COR-L47 (cell line): ENCODE measurements at regions not wholly inside any gene's neighbourhood (a gene's known extent, or its start where the extent isn't known, plus 50 kb on each side); places are given as distances from the start of the nearest gene placed in this dataset.

Source experiments
- DNase-seq: peaks from one replicate; lab custom pipeline; 2025; lab: John Stamatoyannopoulos, UW

DNA sequence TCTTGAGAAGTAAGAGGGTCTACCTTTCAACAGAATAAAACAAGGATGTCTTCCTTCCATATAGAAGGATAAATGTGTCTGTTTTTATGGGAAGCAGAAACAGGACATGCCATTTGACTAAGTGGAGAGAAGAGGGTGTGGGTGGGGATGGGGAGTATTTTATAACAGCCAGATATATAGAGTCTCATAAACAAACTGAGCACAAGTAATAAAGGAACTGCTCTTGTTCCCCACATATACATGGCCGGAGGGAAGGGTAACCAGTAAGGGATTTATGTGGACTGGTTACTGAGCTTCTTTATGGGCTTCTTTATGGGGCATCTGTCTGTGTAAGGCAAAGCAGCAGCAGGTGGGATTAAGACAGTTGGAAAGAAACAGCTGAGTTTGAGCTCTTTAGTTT lies 558.1 kb downstream of the REEP3 start:
- DNase-seq, result no peak

DNA sequence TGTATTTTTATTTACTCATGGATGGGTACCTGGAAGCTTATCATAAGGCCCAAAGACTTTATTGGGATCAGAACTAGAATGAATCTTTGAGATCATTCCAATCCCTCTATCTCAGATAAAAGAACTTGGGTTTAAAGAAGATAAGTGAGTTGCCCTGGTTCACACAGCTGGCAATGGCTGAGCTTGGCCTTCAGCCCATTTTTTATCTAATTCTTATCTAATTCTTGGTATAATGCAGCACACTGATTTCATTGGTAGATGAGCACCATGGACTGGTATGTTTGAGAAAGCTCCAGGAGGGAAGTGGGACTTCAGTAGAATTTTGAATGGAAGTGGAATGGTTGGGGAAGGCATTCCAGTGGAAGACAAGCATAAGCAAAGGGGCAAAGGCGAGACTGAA lies 558.9 kb downstream of the REEP3 start:
- DNase-seq, result no peak

DNA sequence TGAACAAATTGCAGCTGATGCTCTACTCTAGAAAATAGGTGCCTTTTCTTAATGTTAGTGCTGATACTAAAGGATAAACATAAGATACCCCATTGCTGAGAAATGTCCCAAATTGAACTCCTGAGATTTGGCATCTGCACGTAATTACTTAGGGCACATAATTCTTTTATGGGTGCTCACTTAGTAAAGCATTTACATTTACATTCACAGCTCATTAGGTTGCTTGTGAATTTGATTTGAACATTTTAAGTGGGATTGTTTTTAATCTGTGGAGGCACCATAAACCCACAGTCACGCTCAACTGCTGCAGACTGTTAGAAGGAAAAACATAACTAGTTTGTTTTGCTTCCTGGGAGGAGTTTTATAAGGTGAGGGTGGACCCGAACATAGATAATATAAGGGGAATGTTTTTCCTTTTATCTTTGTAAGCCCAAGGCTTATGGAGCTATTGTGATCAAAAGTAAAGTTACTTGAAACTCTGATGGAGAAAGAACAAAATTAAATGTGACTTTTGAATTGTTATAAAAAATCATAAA lies 560.8 kb downstream of the REEP3 start:
- DNase-seq, result no peak

DNA sequence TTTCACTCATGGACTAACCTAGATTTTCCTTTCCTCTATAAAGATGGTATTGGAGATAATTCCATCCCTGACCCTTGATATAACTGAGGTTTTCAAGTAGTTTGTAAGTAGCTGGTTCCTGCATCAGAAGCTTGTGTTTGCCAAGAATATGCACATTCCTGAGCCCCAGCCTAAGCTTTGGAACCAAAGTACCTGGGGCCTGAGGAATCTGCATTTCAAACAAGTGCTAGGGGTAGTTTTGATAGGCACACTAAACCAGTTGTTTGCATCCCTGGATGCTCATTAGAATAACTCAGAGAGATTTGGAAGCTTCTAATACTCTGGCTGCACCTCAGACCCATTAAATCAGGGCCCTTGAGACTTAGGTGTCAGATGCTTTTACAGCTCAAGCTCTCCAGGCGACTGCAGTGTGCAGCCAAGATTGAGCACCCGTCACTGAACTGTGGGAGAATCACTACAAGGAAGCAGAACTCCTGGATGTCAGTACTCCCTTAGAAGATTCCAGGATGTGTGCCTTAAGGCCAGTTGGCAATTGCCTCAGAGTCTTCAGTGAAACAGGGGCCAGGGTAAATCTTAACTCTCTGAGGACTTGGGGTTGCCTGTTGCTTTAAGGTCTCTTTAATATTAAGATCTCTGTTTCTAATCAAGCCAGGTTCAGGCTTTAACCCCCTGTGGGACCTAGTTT lies 565.0 kb downstream of the REEP3 start:
- no peak for DNase-seq

DNA sequence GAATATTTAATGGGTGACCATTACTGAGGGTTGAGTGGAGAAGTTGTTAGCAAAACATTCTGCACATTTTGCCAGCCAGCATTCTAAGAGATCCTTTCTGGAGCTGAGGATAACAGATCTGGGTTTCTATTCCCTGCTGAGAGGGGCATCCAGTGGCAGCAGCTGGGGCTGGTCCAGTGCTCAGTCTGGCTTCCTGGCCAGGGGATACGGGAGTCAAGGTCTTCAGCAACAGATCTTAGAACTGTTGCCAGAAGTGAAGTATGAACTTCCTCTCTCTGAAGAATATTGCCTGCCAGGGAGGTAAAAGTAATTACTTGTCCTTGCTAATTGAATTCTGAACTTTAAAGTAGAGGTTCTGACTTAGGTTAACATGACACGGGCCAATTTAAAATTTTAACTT lies 568.4 kb downstream of the REEP3 start:
- DNase-seq, result no peak

DNA sequence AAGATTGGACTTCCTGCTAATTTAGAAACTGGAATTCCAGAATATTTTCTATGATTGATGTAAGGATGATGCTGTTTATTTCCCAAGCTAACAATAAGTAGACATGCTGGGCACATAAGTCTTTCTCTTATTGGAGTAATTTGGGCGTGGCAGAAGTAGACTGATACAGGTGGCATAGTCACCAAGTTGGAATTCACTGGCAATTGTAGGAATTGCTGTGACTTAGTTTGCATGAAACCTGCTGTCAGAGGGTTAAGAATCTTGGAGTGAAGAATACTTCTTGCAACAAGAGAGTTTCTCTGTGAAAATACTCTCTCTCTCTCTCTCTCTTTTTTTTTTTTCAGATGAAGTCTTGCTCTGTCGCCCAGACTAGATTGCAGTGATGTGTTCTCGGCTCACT lies 569.7 kb downstream of the REEP3 start:
- no peak for DNase-seq

DNA sequence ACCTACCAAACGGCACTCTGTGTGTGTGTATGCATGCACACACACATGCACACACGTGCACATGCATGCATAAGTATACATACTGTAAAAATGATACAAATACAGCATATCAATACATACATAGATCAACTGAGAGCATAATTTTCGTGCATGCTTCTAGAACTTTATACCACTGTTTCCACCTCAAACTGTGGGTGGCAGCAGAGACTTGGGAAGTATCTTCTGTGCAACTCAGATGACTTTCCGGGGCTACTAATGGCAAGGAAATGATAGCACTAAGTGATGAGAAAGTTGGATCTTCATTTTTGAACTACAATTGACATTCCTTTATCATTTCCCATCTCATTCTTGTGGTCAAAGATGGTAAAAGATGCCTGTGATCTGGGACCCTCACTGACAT lies 570.7 kb downstream of the REEP3 start:
- no peak for DNase-seq

DNA sequence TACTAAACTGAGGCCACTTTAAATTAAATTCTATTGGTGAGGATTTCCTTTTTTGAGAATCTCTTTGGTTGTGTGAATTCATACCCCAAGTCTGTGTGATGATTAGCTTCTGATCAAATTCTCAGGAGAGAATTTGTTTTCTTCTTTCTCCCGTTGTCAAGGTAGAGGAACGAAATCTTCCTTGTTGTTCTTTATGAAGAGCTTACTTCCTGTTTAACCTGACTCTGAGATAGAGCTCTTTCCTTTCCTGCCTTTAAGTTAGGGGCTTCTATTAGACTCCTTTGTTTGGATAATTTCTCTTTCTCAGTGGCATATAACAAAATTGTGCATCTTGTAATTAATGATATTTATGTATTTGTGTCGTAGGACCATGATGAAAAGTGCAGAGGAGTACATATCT lies 572.1 kb downstream of the REEP3 start:
- DNase-seq, result no peak

DNA sequence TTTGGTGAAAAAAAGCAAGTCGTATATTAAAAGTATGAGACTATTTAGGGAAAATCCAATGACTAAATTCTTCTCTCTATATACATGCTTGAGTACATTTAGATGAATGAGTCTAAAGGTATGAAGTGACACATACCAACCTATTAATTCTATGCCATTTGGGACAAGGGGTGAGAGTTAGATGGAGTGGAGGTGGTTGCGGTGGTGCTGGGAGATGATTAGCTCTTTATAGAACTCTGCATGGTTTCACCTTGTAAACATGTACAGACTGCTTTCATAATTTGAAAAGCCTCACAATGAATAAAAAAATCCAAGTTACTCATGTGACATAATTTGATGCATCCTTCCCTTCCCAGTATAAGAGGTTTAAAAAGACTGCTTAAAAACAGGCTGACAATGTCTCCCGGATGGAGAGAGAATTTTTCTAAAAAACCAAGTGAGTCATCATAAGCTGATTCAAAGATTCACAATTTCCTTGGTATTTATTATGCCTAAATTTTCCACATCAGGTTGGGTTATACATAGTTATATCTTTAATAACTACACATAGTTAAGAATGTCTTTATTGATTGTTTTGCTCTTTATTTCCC lies 572.8 kb downstream of the REEP3 start:
- DNase-seq, result no peak

DNA sequence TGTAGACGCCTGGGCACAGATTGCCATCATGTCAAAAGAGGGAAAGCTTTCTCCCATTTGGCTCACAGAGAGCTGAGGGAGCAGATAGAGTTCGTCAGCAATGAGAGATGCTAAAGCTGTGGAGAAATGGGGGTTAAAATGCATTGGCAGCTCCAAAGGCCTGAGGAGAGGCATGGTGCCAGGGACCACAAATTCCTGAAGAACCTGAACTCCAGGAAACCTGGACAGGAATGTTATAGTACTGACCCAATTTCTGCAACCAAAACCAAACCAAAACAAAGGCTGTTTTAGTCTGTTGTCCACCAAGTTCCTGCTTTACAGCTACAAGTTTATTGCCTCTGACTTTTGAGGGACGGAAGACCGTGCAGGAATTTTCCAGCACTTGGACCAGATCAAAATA lies 575.7 kb downstream of the REEP3 start:
- no peak for DNase-seq

DNA sequence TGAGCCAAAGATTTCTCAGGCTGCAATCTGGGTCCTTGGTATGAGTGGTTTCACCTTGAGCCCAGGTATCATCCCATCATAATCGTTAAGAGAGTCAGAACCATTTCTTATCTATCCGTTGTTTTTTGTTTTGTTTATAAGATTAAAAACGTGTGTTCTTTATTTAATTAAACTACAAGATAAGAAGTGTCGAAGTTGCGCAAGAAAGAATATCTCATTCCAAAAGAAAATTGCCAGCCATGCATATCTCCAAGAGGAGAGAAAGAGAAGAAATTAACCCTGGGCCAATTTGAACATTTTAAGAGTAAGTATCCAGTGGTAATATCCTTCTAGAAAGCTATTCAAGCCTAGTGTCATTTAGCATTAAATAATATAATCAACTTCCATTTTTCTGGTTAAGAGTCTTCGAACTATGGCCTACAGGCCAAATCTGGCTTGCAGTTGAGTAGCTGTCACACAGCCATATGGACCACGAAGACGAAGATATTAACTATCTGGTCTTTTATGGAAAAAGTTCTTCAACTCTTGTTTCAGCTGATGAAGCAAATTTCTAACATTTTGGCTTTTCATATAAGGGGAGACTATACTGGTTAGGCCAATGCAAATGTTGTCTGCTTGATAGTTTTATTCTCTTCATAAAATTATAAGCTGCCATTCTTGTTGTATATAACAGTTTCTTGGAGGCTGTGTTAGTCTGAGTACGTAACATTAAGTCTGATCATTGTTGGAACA lies 576.4 kb downstream of the REEP3 start:
- DNase-seq, result no peak

DNA sequence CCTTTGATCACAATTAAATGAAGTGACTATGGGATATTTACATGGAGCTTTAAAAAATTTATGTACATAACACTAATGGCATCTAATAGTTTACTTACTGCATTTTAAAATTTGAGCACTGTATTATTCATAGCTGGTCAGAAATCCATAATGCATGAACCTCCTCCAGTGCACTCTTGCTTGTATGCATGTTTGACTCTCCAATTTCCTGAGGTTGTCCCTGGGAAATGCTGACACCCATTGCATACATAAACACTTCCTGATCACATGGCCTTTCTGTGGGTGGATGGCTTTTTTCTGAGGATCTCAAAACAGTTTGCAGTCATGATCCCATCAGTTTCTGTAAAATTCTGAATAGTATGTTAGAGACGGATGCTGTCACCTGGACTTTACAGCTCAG lies 577.8 kb downstream of the REEP3 start:
- no peak for DNase-seq

DNA sequence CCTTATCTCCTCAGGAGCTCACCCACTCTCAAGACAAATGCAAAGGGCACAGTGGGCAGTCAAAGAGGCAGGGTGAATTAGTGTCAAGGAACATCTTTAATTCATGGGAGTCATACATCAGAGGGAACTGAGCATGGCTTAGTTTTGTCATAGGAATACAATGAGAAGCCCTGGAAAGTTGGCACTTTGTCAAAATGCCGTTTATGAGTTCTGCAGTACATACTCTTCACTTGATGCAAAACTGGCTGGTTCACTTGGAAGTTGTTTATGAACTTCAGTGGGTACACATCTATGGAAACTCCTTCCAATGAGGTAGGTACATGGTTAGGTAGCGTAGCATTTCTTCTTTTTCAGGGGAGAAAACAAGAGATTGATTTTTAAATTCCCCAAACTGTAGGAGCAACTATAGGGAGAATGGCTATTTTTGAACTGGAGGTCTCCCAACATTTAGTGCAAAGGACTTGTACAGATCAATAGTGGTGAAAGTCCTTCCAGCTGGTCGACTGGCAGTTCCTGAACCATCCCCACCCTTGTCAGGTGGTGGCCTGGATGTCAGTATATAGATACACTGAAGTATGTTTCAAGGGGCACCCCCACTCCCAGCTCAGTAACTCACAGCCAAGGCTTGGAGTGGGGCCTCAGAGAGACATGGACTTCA lies 580.5 kb downstream of the REEP3 start:
- DNase-seq, result no peak

DNA sequence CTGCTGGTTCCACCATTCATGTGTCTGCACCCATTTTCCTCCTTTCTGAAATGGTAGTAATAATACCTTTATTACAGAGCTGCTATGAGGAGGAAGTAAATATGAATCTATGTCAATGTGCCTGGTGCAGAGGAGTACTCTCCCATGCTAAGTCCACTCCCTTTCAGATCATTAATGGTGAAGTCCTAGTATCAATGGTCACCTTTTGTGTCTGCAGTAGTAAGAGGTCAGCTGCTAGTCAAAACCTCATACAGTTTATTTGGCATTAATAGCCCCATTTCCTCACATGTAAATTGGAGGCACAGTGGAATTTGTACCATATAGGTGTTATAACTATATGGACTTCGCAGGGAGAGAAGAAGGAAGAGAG lies 581.0 kb downstream of the REEP3 start:
- no peak for DNase-seq

DNA sequence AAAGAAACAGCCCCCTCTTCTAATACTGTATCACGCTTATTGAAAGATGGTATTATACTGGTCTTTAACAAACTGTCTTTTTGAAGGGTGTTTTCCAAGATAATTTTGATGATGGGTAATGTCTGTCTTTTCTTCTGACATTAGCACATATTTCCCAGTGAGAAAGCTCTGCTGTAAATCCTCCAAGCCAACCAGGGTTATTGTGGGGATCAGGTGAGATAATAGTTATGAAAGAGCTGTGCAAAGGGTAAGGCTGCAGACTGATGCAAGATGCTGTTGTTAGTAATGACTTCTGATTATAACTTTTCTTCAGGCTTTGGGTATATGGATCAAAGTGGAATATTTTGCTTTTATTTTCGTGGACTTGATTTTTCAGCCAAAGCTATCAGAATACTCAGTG lies 581.7 kb downstream of the REEP3 start:
- DNase-seq, result no peak

DNA sequence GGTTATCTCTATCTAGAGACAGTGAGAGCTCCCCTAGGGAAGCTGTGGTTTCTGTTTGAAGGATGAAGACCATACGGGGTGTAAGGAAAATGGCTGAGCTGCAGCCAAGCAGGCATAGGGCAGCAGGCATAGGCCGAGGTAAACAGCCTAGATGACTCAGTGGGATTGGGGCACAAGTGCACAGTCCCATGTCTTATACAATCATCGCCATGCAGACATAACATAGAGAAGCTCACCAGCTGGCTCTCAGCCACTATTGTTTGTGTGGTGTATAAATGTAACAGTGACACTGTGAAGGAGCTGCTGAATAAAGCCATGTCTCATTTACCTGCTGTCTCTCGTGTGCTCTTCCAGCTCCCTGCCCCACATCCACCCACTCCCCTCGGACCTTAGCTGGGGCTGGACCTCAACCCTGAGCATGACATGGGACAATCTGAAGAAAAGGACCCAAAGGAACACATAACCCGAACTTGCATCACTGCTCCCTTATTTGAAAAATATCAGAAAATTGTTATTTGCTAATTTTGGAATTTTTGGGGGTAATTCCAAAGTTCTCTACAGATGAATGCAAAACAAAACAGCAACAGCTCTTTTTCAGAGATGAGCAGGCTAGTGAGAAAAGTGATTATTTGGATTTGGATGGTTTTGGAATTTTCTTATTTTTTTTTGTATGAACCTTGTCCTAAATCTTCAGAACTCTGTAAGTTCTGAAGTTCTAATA lies 582.7 kb downstream of the REEP3 start:
- DNase-seq, result no peak

DNA sequence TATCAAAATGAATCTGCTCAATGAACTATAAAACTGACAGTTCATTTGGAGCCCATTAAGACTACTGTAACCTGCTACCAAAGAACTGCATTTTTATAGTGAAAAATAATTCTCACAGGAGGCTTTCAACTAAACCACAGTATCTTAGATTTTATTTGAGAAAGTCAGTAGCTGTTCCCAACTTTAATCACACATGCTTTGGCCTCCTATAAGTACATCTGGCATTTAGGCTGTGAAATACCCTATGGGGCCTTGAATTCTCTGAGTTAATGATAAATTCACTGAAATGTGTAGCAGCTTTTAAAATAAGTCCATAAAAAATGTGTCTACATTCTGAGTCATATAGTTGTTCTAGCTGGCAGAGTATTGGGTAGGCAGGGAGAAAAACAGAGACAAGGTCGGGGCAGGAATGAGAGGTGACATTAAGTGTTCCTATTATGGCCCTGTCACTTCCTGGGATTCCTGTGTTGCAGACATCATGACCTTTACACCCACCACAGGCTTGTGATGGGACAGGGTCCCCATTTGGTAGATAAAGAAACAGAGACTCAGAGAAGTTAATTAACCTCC lies 588.8 kb downstream of the REEP3 start:
- no peak for DNase-seq

DNA sequence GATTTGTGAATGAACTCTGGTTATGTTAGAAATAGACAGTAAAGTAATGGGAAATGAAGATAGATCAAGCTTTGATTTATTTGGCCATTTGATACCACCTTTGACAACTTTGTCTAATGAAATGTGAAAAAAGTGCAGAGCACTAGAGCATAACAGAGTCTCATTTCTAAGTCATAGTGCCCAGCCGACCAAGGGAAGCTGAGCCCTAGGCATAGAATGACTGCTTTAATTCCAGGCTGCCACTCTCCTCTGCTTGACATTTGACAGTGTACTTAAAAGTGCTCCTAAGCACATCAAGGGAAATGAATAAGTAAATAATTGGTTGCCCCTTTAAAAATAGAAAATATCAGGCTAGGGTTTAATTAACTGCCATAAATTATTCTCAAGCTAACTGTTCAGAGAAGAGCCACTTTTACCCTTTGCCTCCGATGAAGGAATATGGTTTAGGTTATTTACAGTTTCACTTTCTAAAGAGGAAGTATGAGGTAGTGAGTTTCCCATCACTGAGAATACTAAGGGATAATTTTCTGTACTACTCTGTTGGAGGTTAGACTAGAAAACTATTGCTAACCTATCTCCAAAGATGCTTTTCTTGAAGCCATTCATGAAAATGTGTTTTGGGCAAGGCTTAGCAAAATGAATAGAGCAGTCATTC lies 591.6 kb downstream of the REEP3 start:
- DNase-seq, result no peak

DNA sequence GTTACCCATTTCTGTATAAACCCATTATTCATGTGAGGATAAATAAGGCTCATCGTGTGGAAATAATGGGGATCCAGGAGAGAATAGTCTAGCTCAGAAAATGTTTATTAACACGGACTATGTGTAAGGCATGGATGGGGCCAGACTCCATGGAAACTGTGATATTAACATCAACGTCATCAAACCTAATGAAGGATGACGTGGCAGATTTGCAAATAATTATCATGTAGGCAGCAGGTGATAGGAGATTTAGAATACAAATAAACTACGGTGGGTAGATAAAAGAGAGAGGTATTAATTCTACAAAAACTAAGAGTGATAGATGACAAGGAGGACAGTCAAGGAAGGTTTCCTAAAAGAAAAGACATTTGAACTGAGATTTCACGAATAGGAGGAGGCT lies 592.2 kb downstream of the REEP3 start:
- no peak for DNase-seq

DNA sequence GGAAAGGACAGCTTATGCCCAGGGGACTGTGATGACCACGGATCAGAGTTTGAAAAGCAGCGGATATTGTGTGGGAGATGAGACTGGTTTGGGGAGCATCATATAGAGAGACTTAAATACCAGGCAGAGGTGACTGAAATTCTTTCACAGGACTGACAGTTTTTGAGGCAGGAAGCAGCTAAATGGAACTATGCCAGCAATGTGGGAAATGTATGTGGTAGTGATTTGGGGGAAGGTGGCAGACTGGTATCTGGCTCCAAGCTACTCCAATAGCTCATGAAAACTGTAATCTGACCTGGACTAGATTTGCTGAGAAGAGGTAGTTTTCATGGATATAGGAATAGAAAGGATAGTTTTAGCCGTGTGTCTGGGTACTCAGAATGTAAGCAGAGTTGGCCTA lies 592.6 kb downstream of the REEP3 start:
- no peak for DNase-seq

DNA sequence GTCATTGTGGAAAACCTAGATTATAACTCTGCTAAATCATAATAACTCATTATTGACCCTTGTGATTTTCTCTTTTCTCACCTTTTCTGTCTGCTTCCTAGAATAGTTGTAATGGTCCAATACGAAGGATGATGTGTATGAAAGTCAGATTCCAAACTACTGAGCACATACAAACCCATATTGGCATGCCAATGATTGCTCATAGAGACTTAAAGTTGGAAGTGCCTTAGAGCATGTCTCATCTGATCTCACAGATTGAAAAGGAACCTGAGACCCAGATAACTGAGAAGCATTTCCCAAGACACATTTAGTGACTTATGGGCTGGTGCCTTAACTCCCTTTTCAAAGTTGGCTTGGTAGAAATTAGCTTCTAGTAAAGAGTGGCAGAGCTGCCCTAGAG lies 594.3 kb downstream of the REEP3 start:
- no peak for DNase-seq
